Stimulated activated CD8-positive, alpha-beta memory T cell treated with anti-CD3 and anti-CD28 coated beads, Interleukin-7, amount 100 ng/mL, for 4 hours (primary cell): ENCODE measurements at regions not wholly inside any gene's neighbourhood (a gene's known extent, or its start where the extent isn't known, plus 50 kb on each side); places are given as distances from the start of the nearest gene placed in this dataset.
"Not testable (repeated sequence)": the region's sequence is repeated elsewhere in the genome, so short reads cannot be mapped to it uniquely, and the experiment has no call there.

Experiments
- DNase-seq, 2 donors: peaks; one replicate each; pipeline ENCODE4 v3.0.0-alpha.2; 2020; ENCODE audit warnings: low read depth in 2 of 2

DNA sequence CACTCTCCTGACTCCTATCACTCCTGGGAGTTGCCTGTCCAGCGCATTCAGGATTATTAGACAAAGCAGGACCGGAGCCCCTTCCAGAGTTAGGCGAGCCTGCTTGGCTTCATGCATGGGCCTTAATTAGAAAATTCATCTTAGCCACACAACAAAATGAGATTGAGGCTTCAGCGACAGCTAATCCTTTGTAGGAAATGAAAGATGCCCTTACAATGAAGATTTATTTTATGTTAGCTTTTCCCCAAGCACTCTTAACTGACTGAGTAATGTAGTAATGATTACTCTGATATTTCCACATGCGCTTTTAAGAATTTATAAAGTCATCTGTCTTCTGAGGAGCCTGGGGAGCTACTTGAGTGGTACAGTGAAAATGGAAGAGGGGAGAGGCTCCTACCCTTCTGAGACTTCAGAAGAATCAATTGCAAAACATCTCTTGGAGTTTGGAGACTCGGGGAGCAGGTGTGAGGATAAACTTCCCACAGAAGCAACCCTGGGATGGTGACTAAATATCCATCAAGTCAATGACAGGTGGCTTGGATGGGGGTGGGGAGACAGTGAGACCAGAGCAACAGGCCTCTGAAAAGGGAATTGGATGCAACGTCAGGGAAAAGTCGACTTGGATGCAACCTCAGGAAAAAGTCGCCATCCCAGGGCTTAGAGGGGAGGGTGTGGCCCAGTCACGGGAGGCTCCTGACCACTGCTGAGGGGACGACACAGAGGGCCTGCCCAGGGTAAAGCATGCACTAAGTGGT lies 434.5 kb upstream of the B3GAT1 start:
- DNase-seq = no peak

DNA sequence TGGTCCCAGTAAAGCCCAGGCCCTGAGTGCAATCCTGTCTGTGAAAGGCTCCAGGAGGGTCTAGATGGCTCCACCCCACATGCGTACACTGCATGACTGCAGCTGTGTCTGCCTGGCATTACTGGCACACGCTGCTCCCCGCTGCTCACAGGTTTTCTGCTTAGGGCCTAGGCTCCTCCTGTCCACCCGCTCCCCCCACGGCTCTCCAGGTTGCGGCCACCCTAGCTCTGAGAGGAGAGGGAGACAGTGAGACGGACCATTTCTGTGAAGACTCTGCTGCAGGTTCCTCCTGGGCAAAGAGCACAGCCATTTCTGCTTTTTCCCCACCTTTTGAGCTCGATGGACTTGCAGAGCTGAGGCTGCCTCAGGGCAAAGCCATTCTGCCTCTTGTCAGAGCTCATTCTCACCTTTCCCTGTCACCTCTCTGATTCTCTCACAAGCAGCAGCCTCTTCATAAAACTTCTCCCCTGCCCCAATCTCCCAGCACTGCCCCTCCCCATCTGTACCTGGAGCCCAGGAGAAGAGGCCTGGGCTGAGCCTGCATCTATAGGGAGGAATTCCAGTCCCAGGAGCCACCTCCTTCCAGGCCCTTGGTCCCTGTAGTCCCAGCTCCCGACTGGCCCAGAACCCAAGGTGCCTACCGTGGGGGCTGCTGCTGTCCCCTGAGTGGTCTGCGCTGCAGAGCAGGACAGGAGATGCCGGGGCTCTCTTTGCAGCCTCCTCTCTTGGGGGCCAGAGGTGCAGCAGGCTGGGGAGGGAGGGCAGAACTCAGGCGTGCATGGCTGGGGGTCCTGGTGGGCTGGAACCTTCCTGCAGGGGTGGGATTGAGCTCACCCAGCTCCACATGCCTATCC lies 433.7 kb upstream of the B3GAT1 start:
- no peak for DNase-seq

DNA sequence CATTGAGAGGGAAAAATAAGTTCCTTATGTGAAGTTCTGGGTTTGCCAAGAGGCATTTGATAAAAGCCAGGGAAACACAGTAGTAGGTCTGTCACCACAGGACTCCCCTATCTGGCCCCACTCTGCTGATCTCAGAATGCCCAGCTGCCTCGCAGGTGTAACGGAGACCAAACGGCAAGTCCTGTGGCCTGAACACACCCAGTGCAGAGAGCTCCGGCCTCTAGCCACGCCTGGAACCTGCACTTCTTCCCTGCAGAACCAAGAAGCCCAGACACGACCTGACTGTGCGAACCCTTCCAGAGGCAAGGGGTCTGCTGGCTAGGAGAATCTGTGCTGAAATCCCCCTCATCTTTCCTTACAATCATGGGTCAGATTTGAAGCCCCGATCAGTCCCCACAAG lies 432.8 kb upstream of the B3GAT1 start:
- no peak for DNase-seq

DNA sequence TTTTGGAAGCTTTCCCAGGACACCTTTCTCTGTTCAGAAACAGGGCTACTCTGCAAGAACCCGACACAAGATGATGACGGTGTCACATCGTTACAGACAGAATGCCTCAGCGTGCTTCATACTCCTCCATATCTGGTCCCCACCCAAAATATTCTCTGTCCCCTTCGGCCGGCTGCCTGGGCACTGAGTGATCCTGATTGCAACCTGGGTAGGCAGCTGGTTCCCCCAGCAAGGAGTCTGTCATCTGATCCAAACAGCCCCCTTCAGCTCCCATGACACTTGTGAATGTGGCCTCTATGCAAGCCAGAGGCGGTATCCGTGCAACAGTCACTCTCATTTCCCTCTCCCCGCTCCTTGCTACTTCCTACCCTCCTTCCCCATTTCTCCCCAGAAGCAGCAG lies 431.7 kb upstream of the B3GAT1 start:
- DNase-seq = no peak

DNA sequence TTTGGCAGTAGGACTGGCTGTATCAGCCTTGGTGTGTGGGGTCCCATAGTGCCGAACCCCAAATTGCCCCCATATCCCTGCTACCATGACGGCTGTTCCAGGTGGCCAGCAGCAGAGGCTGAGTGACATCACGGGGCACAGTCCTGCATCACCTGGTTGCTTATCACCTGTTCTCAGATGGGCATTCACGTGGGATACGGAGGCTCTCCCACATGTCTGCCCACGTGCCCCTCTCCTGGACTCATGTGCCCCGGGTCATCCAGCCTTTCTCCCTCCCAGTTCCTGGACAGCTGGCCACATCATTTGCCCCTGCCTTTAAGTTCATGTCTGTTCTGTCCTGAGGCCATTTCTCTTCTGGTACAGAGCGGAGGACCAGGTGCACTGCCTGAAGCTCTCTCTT lies 431.0 kb upstream of the B3GAT1 start:
- no peak for DNase-seq

DNA sequence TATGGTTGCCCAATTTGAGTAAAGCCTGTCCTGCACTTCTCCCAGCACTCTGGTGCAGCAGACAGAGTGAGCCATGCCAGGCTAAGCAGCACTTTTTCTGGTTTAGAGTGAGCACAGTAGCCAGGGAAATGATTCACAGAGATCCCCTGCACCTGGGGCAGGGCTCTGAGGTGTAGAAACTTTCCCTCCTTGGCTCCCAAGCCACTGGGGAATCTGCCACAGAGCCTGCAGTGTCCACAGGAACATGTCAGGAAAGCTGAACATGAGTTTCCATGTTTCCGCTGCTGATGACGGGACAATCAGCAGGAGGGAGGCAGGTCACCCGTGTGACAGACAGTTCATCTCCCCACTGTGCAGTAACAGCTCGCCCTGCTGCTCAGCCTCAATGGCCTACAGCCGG lies 429.9 kb upstream of the B3GAT1 start:
- DNase-seq = no peak

DNA sequence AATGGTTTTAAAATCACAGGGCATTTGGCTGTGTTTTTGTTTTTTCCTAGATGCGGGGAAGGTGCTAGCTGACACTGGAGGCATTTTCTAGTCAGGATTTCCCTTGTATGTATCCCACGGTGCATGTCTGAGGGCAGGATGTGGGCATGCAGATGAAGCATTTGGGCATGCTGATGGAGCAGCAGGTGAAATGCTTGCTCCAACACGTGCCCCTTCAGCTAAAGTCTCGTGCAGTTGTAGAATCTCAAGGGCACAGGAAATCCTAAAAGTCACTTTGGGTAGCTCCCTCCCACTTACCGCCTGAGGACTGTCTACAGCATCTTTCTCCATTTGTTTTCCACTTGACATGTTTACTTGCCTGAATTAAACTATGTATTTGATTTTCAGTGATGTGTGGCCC lies 429.4 kb upstream of the B3GAT1 start:
- DNase-seq = no peak

DNA sequence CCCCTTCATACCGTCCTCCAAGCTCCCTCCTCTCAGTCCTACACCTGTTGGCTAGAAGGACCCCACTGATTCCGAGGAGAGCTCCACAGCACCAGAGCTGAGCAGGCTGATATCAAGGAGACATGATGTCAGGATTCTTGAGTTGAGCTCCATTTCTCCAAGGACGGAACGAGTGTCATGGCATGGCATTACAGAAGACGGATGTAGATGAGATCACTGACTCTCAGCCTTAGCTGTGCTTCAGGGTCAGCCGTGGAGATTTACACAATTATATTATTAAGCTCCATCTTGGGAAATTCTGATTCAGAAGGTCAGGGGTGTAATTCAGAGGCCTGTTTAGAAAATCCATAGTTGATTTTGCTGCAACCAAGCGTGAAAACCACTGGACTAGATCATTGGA lies 428.9 kb upstream of the B3GAT1 start:
- no peak for DNase-seq

DNA sequence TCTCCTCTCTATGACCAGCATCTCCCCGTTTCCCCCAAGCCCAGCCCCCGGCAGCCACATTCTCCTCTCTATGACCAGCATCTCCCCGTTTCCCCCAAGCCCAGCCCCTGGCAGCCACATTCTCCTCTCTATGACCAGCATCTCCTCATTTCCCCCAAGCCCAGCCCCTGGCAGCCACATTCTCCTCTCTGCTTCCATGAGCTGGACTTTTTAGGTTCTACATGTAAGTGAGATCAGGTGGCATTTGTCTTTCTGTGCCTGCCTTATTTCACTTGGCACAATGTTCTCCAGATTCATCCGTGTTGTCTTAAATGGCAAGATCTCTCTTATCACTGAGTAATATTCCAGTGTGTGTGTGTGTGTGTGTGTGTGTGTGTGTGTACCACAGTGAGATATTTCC lies 428.1 kb upstream of the B3GAT1 start:
- not testable (repeated sequence) for DNase-seq

DNA sequence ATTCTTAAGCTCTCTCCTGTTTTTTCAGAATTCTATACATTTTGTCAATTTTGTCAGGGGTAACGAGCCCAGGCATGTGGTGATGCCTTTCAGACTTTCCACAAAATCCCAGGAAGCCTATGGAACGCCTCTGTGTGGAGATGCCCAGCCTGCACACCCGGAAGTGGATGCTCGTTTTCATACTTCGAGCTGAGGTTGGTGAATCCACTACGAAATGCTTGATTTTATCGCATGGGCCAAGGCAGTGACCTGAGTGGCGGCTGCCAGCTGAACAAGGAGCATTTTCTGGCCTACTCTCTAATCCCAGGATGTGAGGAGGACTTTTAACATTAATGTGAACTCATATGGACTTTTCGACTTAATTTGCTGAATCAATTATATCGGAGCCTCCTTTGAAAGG lies 426.7 kb upstream of the B3GAT1 start:
- DNase-seq = no peak

DNA sequence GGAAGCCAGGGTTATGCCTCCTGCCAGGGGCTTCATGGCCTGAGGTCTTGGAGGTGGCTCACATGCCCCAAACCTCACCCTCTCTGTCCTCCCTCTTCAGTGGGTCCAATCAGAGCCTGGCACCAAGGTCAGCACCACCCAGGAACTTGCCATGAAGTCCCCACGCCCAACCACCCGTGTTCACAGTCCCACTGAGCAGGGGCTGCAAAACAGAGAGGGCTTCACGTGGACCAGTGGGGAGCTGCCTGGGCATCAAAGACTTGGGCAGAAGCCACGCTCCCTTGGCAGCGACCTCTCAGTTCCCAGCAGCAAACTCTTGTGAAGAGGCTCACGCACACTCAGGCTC lies 425.8 kb upstream of the B3GAT1 start:
- no peak for DNase-seq

DNA sequence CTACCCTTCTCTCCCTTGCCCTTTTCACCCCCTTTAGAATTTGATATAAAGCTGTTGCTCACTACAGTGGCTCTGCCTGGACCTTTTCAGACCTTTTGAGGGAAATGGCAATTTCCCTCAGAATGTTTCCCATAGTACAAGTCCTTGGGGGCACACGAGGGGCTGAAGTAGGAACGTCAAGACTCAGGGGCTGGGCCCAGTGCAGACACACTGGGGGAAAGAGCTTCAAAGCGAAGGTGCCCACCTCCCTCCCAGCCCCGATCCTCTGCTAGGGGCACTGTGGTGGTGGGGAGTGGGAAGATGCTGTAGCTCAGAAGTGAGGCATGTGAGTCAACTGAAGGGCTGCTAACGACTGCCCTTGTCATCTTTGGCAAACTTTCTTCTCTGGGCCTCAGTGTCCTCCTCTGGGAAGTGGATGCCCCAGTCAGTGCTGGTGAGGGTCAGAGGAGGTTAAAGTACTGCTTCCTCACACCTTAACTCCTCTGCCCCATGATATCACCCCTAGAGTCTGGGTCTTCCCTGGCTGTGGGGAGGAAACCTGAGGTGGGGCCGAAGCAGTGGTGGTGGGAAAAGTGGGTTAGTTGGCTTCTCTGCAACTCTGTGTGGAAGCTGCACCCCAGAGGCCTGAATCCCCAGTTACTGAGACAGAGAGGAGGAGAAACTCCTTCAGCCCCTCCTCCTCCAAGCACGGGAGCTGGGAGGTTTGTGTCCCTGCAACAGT lies 425.3 kb upstream of the B3GAT1 start:
- no peak for DNase-seq

DNA sequence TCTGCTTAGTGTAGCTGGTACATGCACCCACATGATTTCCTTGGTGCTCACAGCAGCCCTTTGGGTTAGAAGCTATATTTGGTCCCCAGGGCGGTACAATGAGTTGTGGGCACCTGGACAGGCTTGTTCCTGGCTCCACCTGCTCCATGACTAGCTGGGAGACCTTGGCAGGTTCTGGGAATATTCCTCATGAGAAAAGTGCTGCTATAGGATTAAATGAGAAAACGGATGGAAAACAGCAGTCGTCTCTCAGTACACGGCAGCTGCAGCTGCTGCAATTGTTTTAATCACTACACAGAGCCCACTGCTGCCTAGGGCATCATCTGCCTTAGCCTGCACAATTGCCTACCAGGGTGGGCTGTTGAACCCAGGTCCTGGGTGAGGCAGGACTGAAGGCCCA lies 424.5 kb upstream of the B3GAT1 start:
- no peak for DNase-seq

DNA sequence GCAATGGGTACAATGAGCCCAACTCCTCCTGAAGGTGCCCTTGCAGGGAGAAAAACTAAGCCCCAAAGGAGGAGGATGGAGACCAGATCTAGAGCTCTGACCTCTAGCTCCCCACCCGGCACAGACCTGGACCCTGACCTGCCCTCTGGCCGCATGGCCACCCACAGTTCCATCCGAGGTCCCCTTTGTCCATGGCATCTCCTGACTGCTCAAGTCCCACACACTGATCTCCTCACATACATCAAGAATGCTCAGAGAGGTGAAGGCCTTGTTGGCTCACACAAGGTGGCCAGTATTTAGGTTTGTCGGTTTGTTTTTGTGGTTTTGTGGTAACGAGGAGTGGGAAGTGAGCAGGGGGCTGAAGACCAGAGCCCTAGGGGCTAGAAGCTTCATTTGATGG lies 423.5 kb upstream of the B3GAT1 start:
- no peak for DNase-seq

DNA sequence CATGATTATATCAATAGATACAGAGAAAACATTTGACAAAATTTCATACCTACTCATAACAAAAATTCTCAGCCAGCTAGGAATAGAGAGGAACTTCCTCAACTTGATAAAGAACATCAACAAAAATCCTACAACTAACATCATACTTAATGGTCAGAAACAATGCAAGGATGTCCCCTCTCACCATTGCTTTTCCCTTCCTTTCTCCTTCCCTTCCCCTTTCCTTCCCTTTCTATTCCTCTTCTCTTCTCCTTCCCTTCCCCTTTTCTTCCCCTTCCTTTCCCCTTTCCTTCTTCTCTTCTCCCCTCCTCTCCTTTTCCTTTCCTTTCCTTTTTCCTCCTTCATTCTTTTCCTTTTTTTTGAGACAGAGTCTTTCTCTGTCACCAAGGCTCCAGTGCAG lies 418.3 kb upstream of the B3GAT1 start:
- DNase-seq = no peak

DNA sequence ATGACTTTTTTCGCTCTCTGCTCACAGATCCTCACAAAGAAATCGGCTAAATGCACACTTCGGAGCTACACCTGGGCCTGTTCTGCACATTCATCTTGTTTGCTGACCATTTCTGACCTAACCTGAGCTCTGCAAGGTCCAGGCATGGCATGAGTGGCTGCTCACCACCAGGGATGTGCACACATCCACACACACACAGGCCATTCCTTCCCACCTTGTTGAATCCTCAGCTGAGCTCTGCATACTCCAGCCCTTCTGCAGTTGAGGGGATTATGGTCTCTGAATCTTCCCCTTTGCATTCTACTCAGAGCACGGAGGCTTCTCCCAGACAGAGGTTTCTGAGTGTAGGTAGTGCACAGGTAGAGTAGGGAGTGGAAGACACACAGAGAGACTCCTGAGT lies 411.9 kb upstream of the B3GAT1 start:
- DNase-seq = no peak

DNA sequence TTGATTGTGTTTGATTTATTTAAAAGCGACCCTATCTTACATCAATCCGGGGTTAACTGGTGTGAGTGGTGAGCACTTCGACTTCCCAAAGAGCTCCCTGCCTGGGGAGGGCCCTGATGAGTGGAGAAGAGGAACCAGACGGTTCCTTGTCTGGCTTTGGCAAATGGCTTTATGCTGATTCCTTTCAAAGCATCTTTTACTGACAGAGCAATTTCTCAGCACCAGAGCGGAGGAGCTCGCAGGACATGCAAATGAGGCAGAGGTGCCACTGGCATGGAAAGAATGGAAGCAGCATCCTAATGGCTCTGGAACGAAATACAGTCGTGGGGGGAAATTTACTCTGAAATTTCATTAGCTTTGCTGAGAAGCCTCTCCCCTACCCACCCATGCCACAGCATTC lies 410.9 kb upstream of the B3GAT1 start:
- no peak for DNase-seq

DNA sequence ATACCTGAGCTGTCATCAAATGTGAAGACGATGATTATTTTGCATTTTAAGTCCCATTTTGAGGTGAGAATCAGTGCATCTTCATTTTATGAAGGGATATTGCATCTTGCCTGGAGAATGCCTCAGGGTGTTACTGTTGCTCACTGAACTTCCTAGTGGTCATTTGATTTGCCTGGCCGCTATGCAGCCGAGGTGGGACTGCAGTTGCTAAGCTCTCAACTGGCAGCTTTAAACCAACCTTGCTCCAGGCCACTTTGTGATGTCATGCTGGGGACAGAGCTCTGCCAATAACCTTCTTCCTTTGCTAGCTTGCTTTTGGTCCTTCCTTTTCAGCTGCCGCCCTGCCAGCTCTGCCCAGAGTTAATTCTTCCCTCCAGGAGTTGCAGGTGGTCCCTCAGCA lies 409.4 kb upstream of the B3GAT1 start:
- DNase-seq = no peak

DNA sequence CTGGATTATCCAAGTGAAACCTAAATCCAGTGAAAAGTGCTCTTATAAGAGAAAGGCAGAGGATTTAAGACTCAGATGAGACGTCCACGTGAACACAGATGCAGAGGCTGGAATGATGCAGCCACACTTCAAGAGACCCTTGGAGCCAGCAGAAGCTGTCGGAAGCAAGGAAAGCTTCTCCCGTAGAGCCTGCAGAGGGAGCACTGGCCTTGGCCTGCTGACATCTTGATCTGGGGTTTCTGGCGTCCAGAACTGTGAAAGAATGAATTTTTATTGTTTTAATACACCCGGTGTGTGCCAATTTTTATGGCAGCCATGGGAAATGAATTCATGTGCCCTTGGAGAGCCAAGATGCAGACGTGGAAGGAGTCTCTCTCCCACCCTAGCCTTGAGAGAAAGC lies 407.0 kb upstream of the B3GAT1 start:
- no peak for DNase-seq

DNA sequence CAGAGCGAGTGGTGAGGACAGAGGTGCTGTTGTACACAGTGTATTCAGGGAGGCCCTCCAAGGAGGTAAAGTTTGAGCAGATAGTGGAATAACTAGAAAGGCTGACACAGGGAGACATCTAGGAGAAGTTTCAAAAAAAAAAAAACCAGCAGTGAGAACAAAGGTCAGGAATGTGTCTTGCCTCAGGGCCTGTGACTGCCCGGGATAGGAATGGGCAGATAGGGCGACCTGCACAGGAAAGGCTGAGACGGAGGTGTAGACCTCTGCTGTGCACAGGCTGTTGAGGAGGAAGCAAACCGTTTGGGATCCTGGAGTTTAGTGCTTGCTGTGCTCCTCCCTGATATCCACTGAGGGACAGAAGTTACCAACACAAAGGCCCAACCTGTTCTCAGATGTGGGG lies 406.5 kb upstream of the B3GAT1 start:
- DNase-seq = no peak

DNA sequence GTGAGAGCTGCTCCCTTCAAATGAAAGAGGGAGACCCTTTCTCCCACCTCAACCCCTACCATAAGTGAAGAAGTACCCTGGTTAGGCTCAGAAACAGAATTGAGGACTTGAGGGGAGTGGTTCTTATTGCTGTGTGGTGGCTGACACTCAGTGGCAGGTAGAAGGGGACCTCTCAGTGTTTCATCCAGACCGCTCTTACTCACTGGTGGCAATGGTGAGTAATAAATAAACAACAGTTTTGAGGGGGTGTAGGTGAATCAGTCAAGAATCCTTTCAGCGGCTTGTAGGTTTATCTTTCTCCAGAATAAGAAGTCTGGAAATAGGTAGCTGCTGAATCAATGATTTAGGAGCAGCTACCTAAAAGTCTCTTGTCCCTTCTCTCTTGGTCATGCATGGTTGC lies 403.4 kb upstream of the B3GAT1 start:
- DNase-seq = no peak

DNA sequence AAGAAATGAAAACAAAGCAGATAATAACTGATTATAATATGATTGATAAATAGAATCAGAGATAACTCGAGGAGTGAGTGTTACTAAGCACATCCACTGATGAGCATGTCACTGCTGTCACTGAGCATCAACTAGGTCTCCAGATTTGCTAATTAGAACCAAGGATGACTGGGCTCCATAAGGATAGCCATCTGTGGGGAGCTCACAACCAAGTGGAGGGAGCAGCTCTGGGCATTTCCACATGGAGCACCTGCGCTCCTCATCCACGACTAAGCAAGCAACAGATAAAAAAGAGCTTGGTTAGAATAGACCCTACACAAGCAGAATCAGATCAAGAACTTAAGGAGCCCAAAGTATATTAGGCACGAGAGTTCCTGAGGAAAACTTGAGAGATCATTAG lies 396.0 kb upstream of the B3GAT1 start:
- DNase-seq = no peak

DNA sequence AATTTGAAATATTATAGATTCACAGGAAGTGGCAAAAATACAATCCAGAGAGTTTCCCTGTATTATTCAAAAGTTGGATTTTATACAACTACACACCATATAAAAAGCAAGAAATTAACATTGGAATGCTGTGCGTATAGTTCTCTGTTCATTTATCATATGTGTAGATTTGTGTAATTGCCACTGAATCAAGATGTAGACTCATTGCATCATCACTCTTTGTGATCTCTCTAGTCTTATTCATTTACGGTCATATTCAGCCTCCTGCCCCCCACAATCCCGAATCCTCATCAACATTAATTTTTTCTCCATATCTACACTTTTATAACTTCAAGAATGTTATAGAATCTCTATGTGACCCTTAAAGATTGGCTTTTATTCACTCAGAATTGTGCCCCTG lies 390.6 kb upstream of the B3GAT1 start:
- DNase-seq = no peak
